BLaER1 (cell line): ENCODE measurements at regions not wholly inside any gene's neighbourhood (a gene's known extent, or its start where the extent isn't known, plus 50 kb on each side); places are given as distances from the start of the nearest gene placed in this dataset.

Experiments used
- H3K27ac ChIP-seq: shearing (Covaris generic); formaldehyde crosslinking; 2 replicates; pipeline ENCODE4 v1.8.1; 2022
- H3K27me3 ChIP-seq: shearing (Covaris generic); formaldehyde crosslinking; 2 replicates; pipeline ENCODE4 v1.8.1; 2022
- H3K36me3 ChIP-seq: shearing (Covaris generic); formaldehyde crosslinking; 2 replicates; pipeline ENCODE4 v1.8.1; 2022
- H3K4me1 ChIP-seq: shearing (Covaris generic); formaldehyde crosslinking; 2 replicates; pipeline ENCODE4 v1.8.1; 2022
- H3K4me2 ChIP-seq: shearing (Covaris generic); formaldehyde crosslinking; 2 replicates; pipeline ENCODE4 v1.8.1; 2022
- H3K4me3 ChIP-seq: shearing (Covaris generic); formaldehyde crosslinking; 2 replicates; pipeline ENCODE4 v1.8.1; 2022
- H3K9ac ChIP-seq: shearing (Covaris generic); formaldehyde crosslinking; 2 replicates; pipeline ENCODE4 v1.8.1; 2022
- H3K9me3 ChIP-seq: shearing (Covaris generic); formaldehyde crosslinking; 2 replicates; pipeline ENCODE4 v1.8.1; 2022
- H4K20me1 ChIP-seq: shearing (Covaris generic); formaldehyde crosslinking; 2 replicates; pipeline ENCODE4 v1.8.1; 2022
- Cebpa-rat ChIP-seq: shearing (Covaris generic); IDR thresholded peaks from 2 replicates; pipeline ENCODE4 v1.8.1; 2022

DNA sequence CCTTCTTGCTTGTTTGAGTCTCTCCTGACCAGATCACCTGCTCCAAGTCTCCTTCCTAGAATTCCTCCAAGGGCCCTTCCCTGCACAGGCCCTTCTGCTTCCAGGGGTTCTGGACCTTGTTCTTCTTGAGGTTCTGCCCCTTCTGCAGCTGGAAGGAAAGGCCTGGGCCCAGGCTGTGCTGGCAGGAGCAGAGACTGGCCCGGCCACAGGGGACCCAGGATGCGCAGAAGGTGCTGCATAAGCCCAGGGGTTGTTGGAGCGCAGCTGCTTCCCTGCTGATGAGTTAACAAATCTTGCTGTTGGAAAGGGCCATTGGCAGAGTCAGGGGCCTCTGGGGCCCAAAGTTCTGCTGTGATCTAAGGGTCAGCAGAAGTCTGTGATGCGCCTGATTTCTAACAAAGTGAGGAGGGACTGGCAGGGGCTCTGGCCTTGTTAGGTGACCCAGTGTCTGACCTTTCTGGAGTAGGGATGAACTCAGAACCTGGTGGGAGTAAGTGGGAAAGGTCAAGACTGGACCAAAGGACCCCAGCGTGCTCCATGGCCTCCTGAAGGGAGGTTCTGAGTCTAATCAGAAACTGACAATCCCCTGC is 509.8 kb downstream of the PTPRU start:
- Histone ChIP-seq H3K9ac (no peak overlapping the region), H3K4me3 (no peak overlapping the region), H3K36me3 (no peaks in the 10 kb centered on the region), H4K20me1 (peaks cover 7% of the 10 kb centered on the region; the same call in 1 of the 2 replicates), H3K4me2 (no peak overlapping the region), H3K27me3 (no peaks in the 10 kb centered on the region), H3K4me1 (no peaks in the 10 kb centered on the region), H3K27ac (no peak overlapping the region), H3K9me3 (no peaks in the 10 kb centered on the region)
- no peak for TF ChIP-seq Cebpa-rat

- Histone ChIP-seq H3K4me1 (no peaks in the 10 kb centered on the region), H3K9me3 (no peaks in the 10 kb centered on the region), H3K9ac (no peak overlapping the region), H3K36me3 (no peaks in the 10 kb centered on the region), H3K27ac (no peak overlapping the region), H3K4me3 (no peak overlapping the region), H3K4me2 (no peak overlapping the region), H4K20me1 (peaks cover 7% of the 10 kb centered on the region; the same call in 1 of the 2 replicates), H3K27me3 (no peaks in the 10 kb centered on the region)
- no peak for TF ChIP-seq Cebpa-rat
Observed at GRCh38 chr1:29744684-29745490, 508.6 kb downstream of the PTPRU start.

DNA sequence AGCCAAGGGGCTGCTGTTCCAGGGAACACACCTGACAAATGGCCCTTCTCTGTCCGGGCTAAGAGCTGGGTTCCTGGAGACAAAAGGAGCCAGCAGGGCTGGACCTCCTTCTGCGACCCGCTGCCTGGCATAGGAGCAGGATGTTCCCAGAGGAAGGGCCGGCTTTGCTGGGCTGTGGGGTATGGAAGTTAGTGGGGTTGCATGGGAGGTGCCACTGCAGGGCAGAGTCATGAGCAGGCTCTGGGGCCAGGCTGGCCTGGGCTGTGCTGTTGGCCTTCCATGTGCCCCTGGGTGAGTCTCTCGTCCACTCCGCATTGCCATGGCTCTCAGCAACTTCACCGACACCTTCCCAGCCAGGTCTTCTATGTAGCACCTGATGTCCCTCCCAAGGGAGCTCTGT is 507.6 kb downstream of the PTPRU start:
- no peak for TF ChIP-seq Cebpa-rat

GRCh38 chr1:29743264-29743663 is 506.9 kb downstream of the PTPRU start:
- TF ChIP-seq Cebpa-rat, result no peak
- H3K4me2 ChIP-seq, result no peak overlapping the region
- H3K9ac ChIP-seq, result no peak overlapping the region
- no peaks in the 10 kb centered on the region for H3K4me1 ChIP-seq
- H3K9me3 ChIP-seq, result no peaks in the 10 kb centered on the region
- H3K27ac ChIP-seq, result no peak overlapping the region
- H3K4me3 ChIP-seq, result no peak overlapping the region
- H3K36me3 ChIP-seq, result no peaks in the 10 kb centered on the region
- H4K20me1 ChIP-seq, result peaks cover 7% of the 10 kb centered on the region; the same call in 1 of the 2 replicates
- H3K27me3 ChIP-seq, result no peaks in the 10 kb centered on the region

More for the DNA sequence above, 507.6 kb downstream of the PTPRU start:
- H4K20me1 ChIP-seq, result peaks cover 7% of the 10 kb centered on the region; the same call in 1 of the 2 replicates
- no peak overlapping the region for H3K27ac ChIP-seq
- H3K4me3 ChIP-seq, result no peak overlapping the region
- H3K36me3 ChIP-seq, result no peaks in the 10 kb centered on the region
- no peaks in the 10 kb centered on the region for H3K27me3 ChIP-seq
- H3K4me2 ChIP-seq, result no peak overlapping the region
- H3K9ac ChIP-seq, result no peak overlapping the region
- no peaks in the 10 kb centered on the region for H3K9me3 ChIP-seq
- H3K4me1 ChIP-seq, result no peaks in the 10 kb centered on the region

DNA sequence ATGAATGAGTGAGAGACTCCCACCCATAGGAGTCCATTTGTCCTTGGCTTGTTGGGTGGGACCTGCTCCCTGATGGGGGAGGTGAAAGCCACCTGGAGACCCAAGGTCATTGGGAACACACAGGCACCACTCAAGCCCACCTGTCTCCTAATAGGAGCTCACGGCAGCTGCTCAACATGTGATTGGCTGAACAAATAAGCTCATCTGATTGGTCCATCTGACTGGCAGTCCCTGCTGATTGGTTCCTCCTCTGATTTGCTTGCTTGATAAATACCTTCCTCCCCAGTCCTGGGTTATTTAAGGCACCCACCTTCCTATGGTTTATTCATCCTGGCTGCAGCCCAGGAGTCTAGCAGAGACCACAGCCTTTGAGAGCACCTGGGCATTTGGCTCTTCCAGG is 502.9 kb downstream of the PTPRU start:
- no peak overlapping the region for H3K9ac ChIP-seq
- no peaks in the 10 kb centered on the region for H3K36me3 ChIP-seq
- peaks cover 7% of the 10 kb centered on the region; the same call in 1 of the 2 replicates for H4K20me1 ChIP-seq
- no peak for TF ChIP-seq Cebpa-rat
- no peaks in the 10 kb centered on the region for H3K9me3 ChIP-seq
- H3K4me2 ChIP-seq, result no peak overlapping the region
- H3K4me3 ChIP-seq, result no peak overlapping the region
- no peaks in the 10 kb centered on the region for H3K4me1 ChIP-seq
- no peaks in the 10 kb centered on the region for H3K27me3 ChIP-seq
- H3K27ac ChIP-seq, result no peak overlapping the region

- H4K20me1 ChIP-seq, result peaks cover 7% of the 10 kb centered on the region; the same call in 1 of the 2 replicates
Observed at GRCh38 chr1:29736582-29737188, 500.4 kb downstream of the PTPRU start.

DNA sequence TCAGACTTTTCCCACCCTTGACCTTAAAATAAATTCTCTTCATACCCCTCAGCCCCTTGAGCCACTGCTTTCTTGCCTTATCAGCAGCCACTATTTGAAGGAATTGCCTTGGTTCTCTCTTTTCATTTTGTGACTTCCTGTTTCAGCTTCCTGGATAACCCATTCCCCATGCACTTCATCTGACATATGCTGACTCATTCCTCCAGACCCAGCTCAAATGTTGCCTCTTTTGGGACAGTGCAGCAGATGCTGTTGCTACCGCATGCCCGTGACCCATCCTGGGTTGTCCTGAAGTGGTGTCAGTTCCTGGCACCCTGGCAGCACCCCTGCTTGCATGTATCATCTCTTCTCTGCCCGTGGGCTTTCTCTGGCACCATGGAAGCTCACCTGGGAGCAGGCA is 496.1 kb downstream of the PTPRU start:
- H3K27ac ChIP-seq, result no peak overlapping the region
- no peak for TF ChIP-seq Cebpa-rat
- no peak overlapping the region for H3K9ac ChIP-seq
- H3K9me3 ChIP-seq, result no peaks in the 10 kb centered on the region
- H3K4me2 ChIP-seq, result 0 out of 2 replicates have a peak overlapping the region, but pooled peaks have one; percentile 28
- peaks cover 7% of the 10 kb centered on the region; the same call in 1 of the 2 replicates for H4K20me1 ChIP-seq
- no peaks in the 10 kb centered on the region for H3K36me3 ChIP-seq
- H3K27me3 ChIP-seq, result no peaks in the 10 kb centered on the region
- peaks cover 9% of the 10 kb centered on the region for H3K4me1 ChIP-seq
- H3K4me3 ChIP-seq, result no peak overlapping the region

More at GRCh38 chr1:29736582-29737188, 500.4 kb downstream of the PTPRU start:
- H3K27me3 ChIP-seq, result no peaks in the 10 kb centered on the region
- H3K4me2 ChIP-seq, result no peak overlapping the region
- H3K27ac ChIP-seq, result no peak overlapping the region
- TF ChIP-seq Cebpa-rat, result no peak
- no peak overlapping the region for H3K9ac ChIP-seq
- no peaks in the 10 kb centered on the region for H3K9me3 ChIP-seq
- peaks cover 9% of the 10 kb centered on the region for H3K4me1 ChIP-seq
- H3K4me3 ChIP-seq, result no peak overlapping the region
- H3K36me3 ChIP-seq, result no peaks in the 10 kb centered on the region

- Histone ChIP-seq H3K4me2 (no peak overlapping the region), H3K9ac (no peak overlapping the region), H3K4me3 (no peak overlapping the region), H3K9me3 (no peaks in the 10 kb centered on the region), H3K36me3 (no peaks in the 10 kb centered on the region), H3K4me1 (peaks cover 12% of the 10 kb centered on the region), H3K27ac (no peak overlapping the region), H3K27me3 (no peaks in the 10 kb centered on the region), H4K20me1 (no peaks in the 10 kb centered on the region; the same call in 1 of the 2 replicates)
- TF ChIP-seq Cebpa-rat, result no peak
Observed at GRCh38 chr1:29730623-29731022, 494.3 kb downstream of the PTPRU start.

GRCh38 chr1:29729281-29729680 is 493.0 kb downstream of the PTPRU start:
- H4K20me1 ChIP-seq, result no peaks in the 10 kb centered on the region; the same call in 1 of the 2 replicates
- H3K4me2 ChIP-seq, result no peak overlapping the region
- no peaks in the 10 kb centered on the region for H3K36me3 ChIP-seq
- H3K4me3 ChIP-seq, result no peak overlapping the region
- no peaks in the 10 kb centered on the region for H3K27me3 ChIP-seq
- H3K4me1 ChIP-seq, result peaks cover 13% of the 10 kb centered on the region
- H3K27ac ChIP-seq, result no peak overlapping the region
- H3K9ac ChIP-seq, result no peak overlapping the region
- no peaks in the 10 kb centered on the region; the same call in 1 of the 2 replicates for H3K9me3 ChIP-seq
- TF ChIP-seq Cebpa-rat, result no peak

GRCh38 chr1:29728703-29729102 is 492.4 kb downstream of the PTPRU start:
- H3K9ac ChIP-seq, result no peak overlapping the region
- no peaks in the 10 kb centered on the region for H3K36me3 ChIP-seq
- H3K4me2 ChIP-seq, result no peak overlapping the region
- H3K4me3 ChIP-seq, result no peak overlapping the region
- no peaks in the 10 kb centered on the region for H3K27me3 ChIP-seq
- H3K9me3 ChIP-seq, result peaks cover 5% of the 10 kb centered on the region; the same call in 1 of the 2 replicates
- H3K4me1 ChIP-seq, result peaks cover 13% of the 10 kb centered on the region
- no peak overlapping the region for H3K27ac ChIP-seq
- no peak for TF ChIP-seq Cebpa-rat
- no peaks in the 10 kb centered on the region; the same call in 1 of the 2 replicates for H4K20me1 ChIP-seq
